ENCODE measurements at regions not wholly inside any gene's neighbourhood (a gene's known extent, or its start where the extent isn't known, plus 50 kb on each side); places are given as distances from the start of the nearest gene placed in this dataset.
A peak's percentile ranks its signal among the peaks of the same experiment; 100 is the strongest.

DNA sequence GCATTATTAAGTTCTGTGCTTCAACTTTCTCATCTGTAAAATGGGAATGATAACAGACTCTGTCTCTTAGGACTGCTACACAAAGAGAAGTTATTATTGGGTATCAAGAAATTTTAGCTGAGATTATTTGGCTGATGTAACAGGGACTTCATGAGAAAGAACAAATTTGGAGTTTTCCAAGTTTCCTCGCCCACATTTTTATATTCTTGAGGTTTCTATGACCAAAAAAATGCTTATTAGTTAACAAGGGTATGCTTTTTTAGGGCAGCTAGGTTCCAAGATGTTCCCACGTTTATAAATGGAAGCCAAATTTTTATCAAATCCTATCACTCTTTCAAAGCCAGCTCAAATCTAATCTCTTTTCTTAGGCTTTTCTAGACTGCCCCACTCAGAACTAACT, 50.6 kb upstream of the C3orf80 start:
- H3K27me3 Mint-ChIP-seq (ENCODE audit: low read depth, poor library complexity) = peaks cover 7% of the 10 kb centered on the region
- H3K4me1 Mint-ChIP-seq = peaks cover 25% of the 10 kb centered on the region
- H3K36me3 Mint-ChIP-seq (ENCODE audit: low read depth) = peaks cover 15% of the 10 kb centered on the region
- H3K27ac Mint-ChIP-seq = peak overlapping the region; percentile 25
- no peak for DNase-seq
- no peak overlapping the region for H3K4me3 Mint-ChIP-seq
- no peak for TF ChIP-seq CTCF (IDR thresholded peaks at IDR 0.05)
- peaks cover 25% of the 10 kb centered on the region for H3K9me3 Mint-ChIP-seq

Data from nephron progenitor cell (in vitro differentiated cells).